Ectodermal cell (in vitro differentiated cells): ENCODE measurements at regions not wholly inside any gene's neighbourhood (a gene's known extent, or its start where the extent isn't known, plus 50 kb on each side); places are given as distances from the start of the nearest gene placed in this dataset.

Experiments
- H3K27ac ChIP-seq: 2 replicates; pipeline ENCODE4 v1.7.0; 2013; ENCODE audit warnings: mild to moderate bottlenecking, low read depth, low read length; ENCODE audit not compliant: insufficient read depth, poor library complexity, severe bottlenecking
- H3K27me3 ChIP-seq: 2 replicates; pipeline ENCODE4 v1.7.0; 2013; ENCODE audit warnings: mild to moderate bottlenecking, low read length; ENCODE audit not compliant: insufficient read depth, control insufficient read depth, poor library complexity, severe bottlenecking
- H3K36me3 ChIP-seq: one replicate; pipeline ENCODE4 v1.7.0; 2013; ENCODE audit warnings: low read length; ENCODE audit not compliant: control insufficient read depth, insufficient read depth
- H3K4me1 ChIP-seq: one replicate; pipeline ENCODE4 v1.7.0; 2013; ENCODE audit warnings: low read length; ENCODE audit not compliant: control insufficient read depth, insufficient read depth
- H3K4me3 ChIP-seq: 2 replicates; pipeline ENCODE4 v1.7.0; 2013; ENCODE audit warnings: low read depth, low read length, control low read depth; ENCODE audit not compliant: insufficient read depth
- H3K9me3 ChIP-seq: 2 replicates; pipeline ENCODE4 v1.7.0; 2013; ENCODE audit warnings: mild to moderate bottlenecking, low read length, moderate library complexity; ENCODE audit not compliant: control insufficient read depth
- WGBS, 2 experiments: methylation state at CpG; one replicate each; pipeline ENCODE4 v1.1.7; 2013; ENCODE audit warnings: missing lambda C conversion rate in 2 of 2; 5-methylcytosine and 5-hydroxymethylcytosine counted together

- H3K4me1 ChIP-seq = no peaks in the 10 kb centered on the region
- H3K36me3 ChIP-seq = no peaks in the 10 kb centered on the region
- H3K4me3 ChIP-seq = no peak overlapping the region
- no peaks in the 10 kb centered on the region for H3K9me3 ChIP-seq
- no peaks in the 10 kb centered on the region for H3K27me3 ChIP-seq
- H3K27ac ChIP-seq = no peak overlapping the region
Measured at GRCh38 chr20:7687065-7687464, 253.2 kb downstream of the HAO1 start.

- 91 to 93% methylated on average over 3 of the region's 3 CpGs for WGBS, 2 experiments
- H3K27me3 ChIP-seq = no peaks in the 10 kb centered on the region
- H3K27ac ChIP-seq = no peak overlapping the region
- H3K9me3 ChIP-seq = no peaks in the 10 kb centered on the region
- no peaks in the 10 kb centered on the region for H3K4me1 ChIP-seq
- H3K4me3 ChIP-seq = no peak overlapping the region
- no peaks in the 10 kb centered on the region for H3K36me3 ChIP-seq
Measured at GRCh38 chr20:7689151-7689550, 251.1 kb downstream of the HAO1 start.

GRCh38 chr20:7691647-7692269 lies 248.5 kb downstream of the HAO1 start:
- Histone ChIP-seq H3K27me3 (no peaks in the 10 kb centered on the region), H3K4me3 (no peak overlapping the region), H3K4me1 (no peaks in the 10 kb centered on the region), H3K27ac (no peak overlapping the region), H3K36me3 (no peaks in the 10 kb centered on the region), H3K9me3 (no peaks in the 10 kb centered on the region)
- 91 to 92% methylated on average over 2 to 4 of the region's 4 CpGs for WGBS, 2 experiments

- no peak overlapping the region for H3K27ac ChIP-seq
- no peaks in the 10 kb centered on the region for H3K36me3 ChIP-seq
- 70 to 95% methylated on average over 1 of the region's 1 CpG for WGBS, 2 experiments
- H3K9me3 ChIP-seq = no peaks in the 10 kb centered on the region
- H3K27me3 ChIP-seq = no peaks in the 10 kb centered on the region
- H3K4me1 ChIP-seq = no peaks in the 10 kb centered on the region
- no peak overlapping the region for H3K4me3 ChIP-seq
Measured at GRCh38 chr20:7692478-7692877, 247.8 kb downstream of the HAO1 start.

- Histone ChIP-seq H3K27ac (no peak overlapping the region), H3K36me3 (no peaks in the 10 kb centered on the region), H3K4me1 (no peaks in the 10 kb centered on the region), H3K9me3 (no peaks in the 10 kb centered on the region), H3K27me3 (no peaks in the 10 kb centered on the region), H3K4me3 (no peak overlapping the region)
Measured at GRCh38 chr20:7693761-7694160, 246.5 kb downstream of the HAO1 start.

- H3K27ac ChIP-seq = no peak overlapping the region
- H3K36me3 ChIP-seq = no peaks in the 10 kb centered on the region
- no peak overlapping the region for H3K4me3 ChIP-seq
- no peaks in the 10 kb centered on the region for H3K27me3 ChIP-seq
- no peaks in the 10 kb centered on the region for H3K9me3 ChIP-seq
- 91 to 92% methylated on average over 4 to 5 of the region's 5 CpGs for WGBS, 2 experiments
- H3K4me1 ChIP-seq = no peaks in the 10 kb centered on the region
Measured at GRCh38 chr20:7695051-7695495, 245.2 kb downstream of the HAO1 start.

- Histone ChIP-seq H3K4me1 (no peaks in the 10 kb centered on the region), H3K4me3 (no peak overlapping the region), H3K36me3 (no peaks in the 10 kb centered on the region), H3K9me3 (no peaks in the 10 kb centered on the region), H3K27me3 (no peaks in the 10 kb centered on the region), H3K27ac (no peak overlapping the region)
Measured at GRCh38 chr20:7695635-7696034, 244.6 kb downstream of the HAO1 start.

GRCh38 chr20:7696311-7696710 lies 243.9 kb downstream of the HAO1 start:
- H3K36me3 ChIP-seq = no peaks in the 10 kb centered on the region
- H3K4me3 ChIP-seq = no peak overlapping the region
- no peak overlapping the region for H3K27ac ChIP-seq
- no peaks in the 10 kb centered on the region for H3K27me3 ChIP-seq
- H3K9me3 ChIP-seq = no peaks in the 10 kb centered on the region
- H3K4me1 ChIP-seq = no peaks in the 10 kb centered on the region
- WGBS, 2 experiments = 90 to 91% methylated on average over 1 of the region's 1 CpG

- Histone ChIP-seq H3K27me3 (no peaks in the 10 kb centered on the region), H3K9me3 (no peaks in the 10 kb centered on the region), H3K36me3 (no peaks in the 10 kb centered on the region), H3K4me1 (no peaks in the 10 kb centered on the region), H3K4me3 (no peak overlapping the region), H3K27ac (no peak overlapping the region)
- WGBS, 2 experiments = 88 to 93% methylated on average over 2 of the region's 2 CpGs
Measured at GRCh38 chr20:7702141-7702540, 238.1 kb downstream of the HAO1 start.

- WGBS, 2 experiments = 81 to 88% methylated on average over 4 of the region's 4 CpGs
- no peaks in the 10 kb centered on the region for H3K9me3 ChIP-seq
- H3K4me1 ChIP-seq = no peaks in the 10 kb centered on the region
- H3K27ac ChIP-seq = no peak overlapping the region
- H3K4me3 ChIP-seq = no peak overlapping the region
- H3K36me3 ChIP-seq = no peaks in the 10 kb centered on the region
- no peaks in the 10 kb centered on the region for H3K27me3 ChIP-seq
Measured at GRCh38 chr20:7703551-7703961, 236.7 kb downstream of the HAO1 start.

GRCh38 chr20:7703996-7704395 lies 236.3 kb downstream of the HAO1 start:
- 88 to 100% methylated on average over 2 of the region's 2 CpGs for WGBS, 2 experiments

More at GRCh38 chr20:7703996-7704395, 236.3 kb downstream of the HAO1 start:
- no peak overlapping the region for H3K27ac ChIP-seq
- H3K4me1 ChIP-seq = no peaks in the 10 kb centered on the region
- no peaks in the 10 kb centered on the region for H3K36me3 ChIP-seq
- H3K4me3 ChIP-seq = no peak overlapping the region
- H3K27me3 ChIP-seq = no peaks in the 10 kb centered on the region
- H3K9me3 ChIP-seq = no peaks in the 10 kb centered on the region
